PC-9 (cell line): ENCODE measurements at regions not wholly inside any gene's neighbourhood (a gene's known extent, or its start where the extent isn't known, plus 50 kb on each side); places are given as distances from the start of the nearest gene placed in this dataset.

ENCODE experiments used
- EZH2 ChIP-seq: fragments of 200-600 bp; sonication (generic); IDR thresholded peaks from 2 replicates; pipeline ENCODE4 v1.8.0; 2017; ENCODE audit warnings: antibody characterized with exemption, low read depth
- TF ChIP-seq, protein P1 (sequence below): fragments of 200-600 bp; sonication (generic); conservative IDR thresholded peaks from 2 replicates; pipeline ENCODE4 v1.6.1; 2017; ENCODE audit warnings: mixed run types, antibody characterized with exemption, mild to moderate bottlenecking, moderate library complexity

- TF ChIP-seq, protein P1, sequence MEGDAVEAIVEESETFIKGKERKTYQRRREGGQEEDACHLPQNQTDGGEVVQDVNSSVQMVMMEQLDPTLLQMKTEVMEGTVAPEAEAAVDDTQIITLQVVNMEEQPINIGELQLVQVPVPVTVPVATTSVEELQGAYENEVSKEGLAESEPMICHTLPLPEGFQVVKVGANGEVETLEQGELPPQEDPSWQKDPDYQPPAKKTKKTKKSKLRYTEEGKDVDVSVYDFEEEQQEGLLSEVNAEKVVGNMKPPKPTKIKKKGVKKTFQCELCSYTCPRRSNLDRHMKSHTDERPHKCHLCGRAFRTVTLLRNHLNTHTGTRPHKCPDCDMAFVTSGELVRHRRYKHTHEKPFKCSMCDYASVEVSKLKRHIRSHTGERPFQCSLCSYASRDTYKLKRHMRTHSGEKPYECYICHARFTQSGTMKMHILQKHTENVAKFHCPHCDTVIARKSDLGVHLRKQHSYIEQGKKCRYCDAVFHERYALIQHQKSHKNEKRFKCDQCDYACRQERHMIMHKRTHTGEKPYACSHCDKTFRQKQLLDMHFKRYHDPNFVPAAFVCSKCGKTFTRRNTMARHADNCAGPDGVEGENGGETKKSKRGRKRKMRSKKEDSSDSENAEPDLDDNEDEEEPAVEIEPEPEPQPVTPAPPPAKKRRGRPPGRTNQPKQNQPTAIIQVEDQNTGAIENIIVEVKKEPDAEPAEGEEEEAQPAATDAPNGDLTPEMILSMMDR, result no peak
- TF ChIP-seq EZH2, result no peak
Measured at GRCh38 chr20:40866056-40866455, 162.6 kb upstream of the TOP1 start.
